LNCaP clone FGC (cell line): ENCODE measurements at regions not wholly inside any gene's neighbourhood (a gene's known extent, or its start where the extent isn't known, plus 50 kb on each side); places are given as distances from the start of the nearest gene placed in this dataset.

ENCODE experiments used
- DNase-seq: peaks from one replicate; pipeline ENCODE4 v3.0.0-alpha.2; 2011; ENCODE audit warnings: low read depth
- H3K4me3 ChIP-seq: 2 replicates; pipeline ENCODE4 v1.5.1; 2011; ENCODE audit warnings: mild to moderate bottlenecking, low read depth, low read length, control low read depth
- CTCF ChIP-seq: IDR thresholded peaks from 2 replicates; pipeline ENCODE4 v1.5.1; 2012; ENCODE audit warnings: mild to moderate bottlenecking; ENCODE audit not compliant: control insufficient read depth, insufficient read depth; ENCODE audit errors: extremely low read depth

- TF ChIP-seq CTCF, result no peak
- no peak overlapping the region for H3K4me3 ChIP-seq
- no peak for DNase-seq
Observed at GRCh38 chr3:117743993-117744392, 1034.4 kb downstream of the TUSC7 start.

GRCh38 chr3:117744935-117745334 is 1035.4 kb downstream of the TUSC7 start:
- TF ChIP-seq CTCF, result no peak
- no peak for DNase-seq
- no peak overlapping the region for H3K4me3 ChIP-seq

- DNase-seq, result no peak
- no peak overlapping the region for H3K4me3 ChIP-seq
- TF ChIP-seq CTCF, result no peak
Observed at GRCh38 chr3:117745516-117745915, 1035.9 kb downstream of the TUSC7 start.

- no peak for TF ChIP-seq CTCF
- H3K4me3 ChIP-seq, result no peak overlapping the region
Observed at GRCh38 chr3:117746066-117746465, 1036.5 kb downstream of the TUSC7 start.

GRCh38 chr3:117748131-117748530 is 1038.6 kb downstream of the TUSC7 start:
- H3K4me3 ChIP-seq, result no peak overlapping the region
- TF ChIP-seq CTCF, result no peak
- no peak for DNase-seq

More at GRCh38 chr3:117746066-117746465, 1036.5 kb downstream of the TUSC7 start:
- no peak for DNase-seq

- H3K4me3 ChIP-seq, result no peak overlapping the region
- DNase-seq, result no peak
- TF ChIP-seq CTCF, result no peak
Observed at GRCh38 chr3:117750674-117751269, 1041.2 kb downstream of the TUSC7 start.

- H3K4me3 ChIP-seq, result no peak overlapping the region
- TF ChIP-seq CTCF, result no peak
- DNase-seq, result no peak
Observed at GRCh38 chr3:117751651-117752050, 1042.1 kb downstream of the TUSC7 start.
